SKM-1 treated with dmso at 0.1 percent for 144 hours (cell line): ENCODE measurements at regions not wholly inside any gene's neighbourhood (a gene's known extent, or its start where the extent isn't known, plus 50 kb on each side); places are given as distances from the start of the nearest gene placed in this dataset.

Experiments used
- DNase-seq: peaks from one replicate; lab custom pipeline; 2025; ENCODE audit not compliant: unreplicated experiment; lab: John Stamatoyannopoulos, UW

DNA sequence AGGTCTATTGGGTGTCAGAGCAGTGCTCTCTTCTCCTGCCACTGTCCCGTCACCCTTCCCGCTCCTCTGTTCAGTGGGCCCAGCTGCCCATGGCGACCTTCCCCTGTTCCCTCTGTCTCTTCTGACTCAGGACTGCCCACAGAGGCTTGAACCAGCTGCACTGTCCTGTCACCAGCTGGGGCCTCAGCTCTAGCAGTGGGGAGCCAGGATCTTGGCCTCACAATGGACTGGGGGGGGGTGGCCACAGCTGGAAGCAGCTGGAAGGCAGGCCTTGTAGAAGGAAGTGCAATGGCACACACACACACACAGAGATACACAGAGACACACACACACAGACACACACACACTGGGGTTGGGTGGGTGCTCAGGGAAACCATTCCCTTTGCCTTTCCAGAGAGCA is 114.0 kb upstream of the PJA1 start:
- DNase-seq = no peak

DNA sequence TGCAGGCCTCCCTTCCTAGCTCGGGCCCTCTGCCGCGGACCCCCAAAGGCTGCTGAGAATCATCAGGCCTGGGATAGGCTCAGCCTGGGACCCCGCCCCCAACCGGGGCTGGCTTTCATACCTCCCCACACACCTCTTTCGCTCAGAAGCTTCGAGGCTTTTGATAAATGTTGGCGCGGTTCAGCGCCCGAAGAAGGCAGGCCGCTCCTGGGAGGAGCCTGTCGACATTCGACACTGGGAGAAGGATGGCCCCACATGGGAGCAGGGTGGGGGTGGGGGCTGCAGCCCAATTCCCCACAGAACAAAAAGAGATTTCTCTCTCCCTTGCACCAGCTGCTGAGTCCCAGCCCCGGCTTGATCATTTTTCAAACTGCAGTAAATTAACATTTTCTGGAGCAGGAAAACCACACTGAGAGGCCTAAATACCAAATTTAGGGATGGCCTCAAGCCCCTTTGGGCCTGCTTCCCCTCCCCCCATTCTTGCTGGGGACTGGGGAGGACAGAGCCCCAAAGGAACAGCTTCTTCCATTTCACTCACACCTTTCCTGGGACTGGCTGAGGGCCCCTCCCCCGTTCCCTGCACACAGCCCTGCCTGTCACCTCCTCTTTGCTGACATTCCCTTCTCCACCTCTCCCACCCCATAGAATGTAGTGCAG is 112.9 kb upstream of the PJA1 start:
- DNase-seq = no peak

DNA sequence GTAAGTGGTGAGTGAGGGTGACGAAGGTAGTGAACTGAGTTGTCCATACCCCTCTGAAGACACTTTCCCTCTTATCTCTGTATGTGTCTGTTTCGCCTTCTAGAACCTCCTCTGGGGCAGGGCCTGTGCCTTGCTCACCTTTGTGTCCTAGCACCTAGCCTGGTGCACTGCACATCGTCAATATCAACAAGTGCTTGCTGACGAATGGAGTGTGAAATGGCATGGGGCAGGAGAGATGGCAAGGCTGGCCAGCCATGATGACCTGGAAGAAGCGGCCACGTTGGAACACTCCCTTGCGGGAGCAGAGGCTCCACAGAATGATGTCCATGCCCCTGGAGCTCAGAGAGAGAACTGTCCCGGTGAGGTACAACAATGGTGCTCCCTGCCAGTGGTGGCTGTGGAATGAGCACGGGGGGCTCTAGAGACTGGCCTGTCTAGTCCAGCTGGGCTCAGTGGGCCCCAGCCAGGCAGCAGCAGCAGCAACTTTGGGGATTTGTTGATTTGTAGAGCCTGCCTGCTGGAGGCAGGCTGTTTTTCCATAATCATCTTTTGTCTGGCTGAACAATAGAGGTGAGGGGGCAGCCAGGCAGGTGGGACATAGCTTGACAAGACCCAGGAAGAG is 112.2 kb upstream of the PJA1 start:
- no peak for DNase-seq

DNA sequence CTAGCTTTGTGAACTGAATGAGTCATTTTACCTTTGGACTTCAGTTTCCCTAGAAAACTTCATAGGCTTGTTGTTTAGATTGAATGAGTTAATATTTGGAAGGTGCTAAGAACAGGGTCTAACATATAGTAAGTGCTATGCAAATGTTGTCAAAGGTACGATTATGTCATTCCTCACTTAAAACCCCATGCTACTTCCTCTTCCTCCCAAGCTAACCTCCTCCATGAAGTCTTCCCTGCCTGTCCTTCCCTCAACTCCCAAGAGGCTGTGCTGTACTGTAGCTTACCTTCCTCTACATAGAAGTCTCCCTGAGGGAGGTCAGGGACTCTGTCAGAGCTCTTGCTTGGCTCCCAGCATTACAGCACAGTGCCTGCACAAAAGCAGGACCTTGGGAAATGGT is 103.4 kb upstream of the PJA1 start:
- DNase-seq = peak; percentile 36

DNA sequence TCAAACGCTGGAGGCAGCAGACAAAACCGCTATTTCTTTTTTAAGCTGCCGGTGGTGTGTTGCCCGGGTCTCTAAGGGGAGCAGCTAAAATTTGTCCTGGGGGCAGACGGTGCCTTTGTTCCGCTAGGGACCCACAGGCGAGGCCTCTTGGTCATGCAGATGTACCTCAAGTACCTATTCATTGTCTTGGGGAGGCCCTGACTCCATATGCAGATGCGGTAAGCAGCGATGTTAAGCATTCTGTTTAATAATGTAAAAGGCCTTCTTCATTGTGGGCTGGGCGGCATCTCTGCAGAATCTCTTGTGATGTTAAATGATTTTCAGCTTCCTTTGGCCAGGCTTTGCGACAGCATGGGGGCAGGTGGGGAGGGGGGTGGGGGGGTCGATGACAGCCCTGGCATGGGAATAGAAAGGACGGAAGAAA is 98.9 kb upstream of the PJA1 start:
- no peak for DNase-seq

DNA sequence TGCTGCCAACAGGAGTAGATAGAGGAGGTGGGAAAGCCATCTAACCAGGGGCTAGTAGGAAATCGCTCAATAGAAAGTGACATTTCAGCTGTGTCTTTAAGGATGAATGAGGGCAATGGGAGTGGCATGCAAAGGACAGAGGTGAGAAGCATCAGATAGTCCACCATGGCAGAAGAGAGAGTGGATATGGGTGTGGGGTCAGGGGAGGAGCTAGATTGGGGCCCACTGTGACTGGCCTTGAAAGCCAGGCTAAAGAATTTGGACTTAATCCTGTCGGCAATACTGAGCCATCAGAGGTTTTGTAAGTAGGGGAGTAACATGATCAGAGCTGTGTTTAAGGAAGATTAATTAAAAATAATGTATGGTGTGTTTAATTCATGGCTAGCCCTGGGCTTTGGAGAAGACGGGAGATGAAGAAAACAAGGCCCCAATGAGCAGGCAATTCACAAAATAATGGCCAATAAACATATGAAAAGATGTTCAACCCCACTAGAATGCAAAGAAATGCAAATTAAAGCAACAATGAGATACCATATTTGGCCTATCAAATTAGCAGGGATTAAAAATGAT is 98.1 kb upstream of the PJA1 start:
- DNase-seq = no peak

DNA sequence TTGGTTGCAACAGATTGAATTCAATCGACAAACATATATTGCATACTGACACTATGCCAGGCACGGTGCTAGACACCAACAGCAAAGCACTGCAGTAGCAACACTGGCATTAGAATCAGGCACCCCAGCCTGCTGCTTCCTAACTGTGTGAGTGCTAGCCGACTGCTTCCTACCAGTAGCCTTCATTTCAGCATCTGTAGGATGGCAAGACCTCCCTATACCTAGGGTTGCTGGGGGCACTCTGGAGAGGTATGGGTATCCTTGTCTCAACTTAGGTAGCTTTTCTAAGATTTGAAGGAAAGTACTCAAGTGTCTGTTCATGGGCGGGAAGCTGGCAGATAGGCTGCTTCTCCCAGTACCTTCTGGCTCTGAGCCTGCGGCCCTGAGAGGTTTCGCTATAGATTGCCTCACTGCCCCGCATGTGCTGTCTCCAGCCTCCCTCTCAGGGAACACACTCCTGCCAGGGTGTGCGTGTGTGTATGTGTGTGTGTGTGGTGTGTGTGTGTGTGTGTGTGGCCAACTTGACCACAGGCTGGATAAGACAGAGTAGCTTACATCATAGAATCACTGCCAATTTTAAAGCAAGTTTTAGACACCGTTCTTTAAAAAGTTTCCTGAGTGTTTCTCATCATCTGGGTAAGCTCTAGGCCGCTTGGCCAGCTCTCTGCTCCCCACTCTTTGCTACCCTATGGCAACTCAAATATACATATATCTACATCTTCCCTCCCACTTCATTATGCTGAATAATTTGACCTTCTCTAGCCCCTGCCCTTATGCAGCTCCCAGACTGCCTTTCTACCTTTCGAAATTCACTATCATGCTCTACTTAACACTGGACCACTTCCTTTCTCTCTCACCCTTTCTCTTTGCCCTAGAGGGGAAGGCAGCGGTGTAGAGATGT is 97.0 kb upstream of the PJA1 start:
- no peak for DNase-seq

DNA sequence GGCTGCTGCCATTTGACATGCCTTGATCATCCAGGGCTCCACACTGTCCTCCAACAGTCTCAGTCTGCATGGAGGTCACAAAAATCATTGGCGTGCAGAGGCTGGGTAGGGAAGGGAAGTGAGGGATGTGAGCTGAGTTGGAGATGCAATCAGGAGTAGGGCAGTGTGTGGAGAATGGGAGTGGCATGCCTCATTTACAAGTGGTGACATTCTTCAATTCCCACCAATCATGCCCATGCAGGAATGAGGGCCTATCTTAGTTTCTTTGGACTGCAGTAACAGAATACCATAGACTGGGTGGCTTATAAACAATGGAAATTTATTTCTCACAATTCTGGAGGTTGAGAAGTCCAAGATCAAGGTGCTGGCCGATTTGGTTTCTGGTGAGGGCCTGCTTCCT is 94.9 kb upstream of the PJA1 start:
- DNase-seq = no peak

DNA sequence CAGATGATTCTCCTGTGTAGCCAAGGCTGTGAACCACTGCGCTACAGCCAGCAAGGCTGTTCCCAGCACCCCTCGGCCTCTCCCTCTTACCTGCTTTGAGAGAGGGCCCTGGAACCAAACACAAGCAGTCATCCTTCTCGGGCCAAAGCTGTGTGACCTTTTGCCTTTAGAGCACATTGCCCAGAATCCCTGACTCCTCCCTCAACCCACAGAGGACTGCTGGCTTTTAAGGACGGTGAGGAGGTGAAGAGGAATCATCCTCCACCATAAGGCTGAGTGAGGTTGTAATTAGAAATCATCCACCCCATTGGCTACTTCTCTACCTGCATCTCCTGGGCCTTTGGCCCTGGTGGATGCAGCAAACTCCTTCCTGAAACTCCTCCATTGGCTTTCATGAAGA is 93.6 kb upstream of the PJA1 start:
- no peak for DNase-seq

DNA sequence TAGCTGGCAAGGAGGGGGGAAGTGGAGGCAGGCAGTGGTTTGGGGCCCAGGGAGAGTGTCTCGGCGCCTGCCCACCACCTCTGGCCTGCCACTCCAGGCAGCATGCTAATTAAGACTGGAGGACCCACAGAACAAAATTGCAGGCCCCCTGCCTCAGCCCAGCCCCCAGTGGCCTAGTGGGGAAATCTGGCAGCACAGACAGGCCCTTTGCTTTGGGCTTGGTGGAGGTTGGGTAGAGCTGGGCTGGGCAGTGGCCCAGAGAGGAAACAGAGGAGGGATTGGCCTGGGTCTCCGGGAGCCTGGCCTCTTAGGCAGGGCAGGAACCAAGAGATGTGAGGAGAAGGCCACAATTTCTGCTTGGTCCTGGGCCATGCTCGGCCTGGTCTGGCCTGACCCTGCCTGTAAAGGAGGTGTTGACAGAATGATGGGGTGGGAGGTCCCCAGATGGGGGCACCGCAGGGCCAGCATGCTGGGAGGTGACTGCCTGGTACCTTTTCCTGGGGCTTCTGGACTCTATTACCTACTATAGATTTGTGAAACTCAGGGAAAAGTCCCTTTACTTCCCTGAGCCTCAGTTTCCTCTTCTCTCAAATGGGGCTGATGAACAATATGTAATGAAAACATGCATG is 92.4 kb upstream of the PJA1 start:
- no peak for DNase-seq

DNA sequence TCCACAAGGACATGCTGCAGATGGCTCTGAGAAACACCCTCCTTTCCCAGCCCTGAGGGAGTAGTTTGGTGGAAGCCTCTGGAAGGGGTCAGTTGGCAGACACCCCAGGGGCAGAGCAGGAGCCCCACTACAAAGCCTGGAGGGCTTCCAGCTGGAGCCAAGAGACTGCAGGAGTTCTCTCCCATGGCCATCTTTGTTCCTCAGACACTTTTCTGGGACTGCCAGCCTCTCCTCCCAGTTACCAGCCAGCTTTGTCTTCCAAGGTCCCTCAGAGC is 91.0 kb upstream of the PJA1 start:
- no peak for DNase-seq

DNA sequence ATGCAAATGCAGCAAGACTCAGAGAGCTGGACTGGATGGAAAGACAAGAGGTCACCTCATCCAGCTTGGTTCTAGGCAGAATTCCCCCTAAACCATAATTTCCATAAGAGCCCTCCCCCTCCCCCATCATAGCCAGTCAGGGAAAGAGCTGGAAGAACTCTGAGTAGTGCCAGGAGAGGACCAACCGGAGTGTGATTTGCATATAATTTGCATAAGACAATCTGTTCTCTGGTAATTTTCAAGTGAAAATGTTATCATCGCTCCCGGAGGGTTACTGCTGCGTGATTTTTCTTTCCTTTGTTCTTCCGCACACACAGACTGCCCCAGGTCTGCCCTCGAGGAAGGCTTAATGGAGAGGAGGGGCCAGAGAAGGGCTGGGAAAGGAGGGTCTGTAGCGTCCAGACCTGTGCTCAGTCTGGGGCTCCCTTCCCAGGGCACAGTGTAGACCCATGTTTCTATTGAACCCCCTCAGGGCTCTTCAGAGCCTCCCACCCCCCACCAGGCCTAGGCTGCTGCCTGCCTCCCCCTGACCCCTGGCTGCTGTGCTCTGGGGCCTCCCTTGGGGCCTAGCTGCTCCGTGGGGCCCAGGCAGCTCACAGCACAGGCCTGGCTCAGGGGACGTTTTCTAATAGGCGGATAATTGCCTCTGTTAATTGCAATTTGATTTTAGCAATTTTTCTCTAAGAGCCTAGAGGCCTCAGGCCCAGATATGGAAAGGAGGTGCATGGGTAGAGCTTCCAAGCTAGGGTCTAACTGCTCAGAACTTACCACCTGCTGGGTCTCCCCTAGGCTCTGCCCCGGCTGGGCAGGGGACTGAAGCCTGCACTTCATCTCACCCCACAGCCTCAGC is 90.4 kb upstream of the PJA1 start:
- no peak for DNase-seq

DNA sequence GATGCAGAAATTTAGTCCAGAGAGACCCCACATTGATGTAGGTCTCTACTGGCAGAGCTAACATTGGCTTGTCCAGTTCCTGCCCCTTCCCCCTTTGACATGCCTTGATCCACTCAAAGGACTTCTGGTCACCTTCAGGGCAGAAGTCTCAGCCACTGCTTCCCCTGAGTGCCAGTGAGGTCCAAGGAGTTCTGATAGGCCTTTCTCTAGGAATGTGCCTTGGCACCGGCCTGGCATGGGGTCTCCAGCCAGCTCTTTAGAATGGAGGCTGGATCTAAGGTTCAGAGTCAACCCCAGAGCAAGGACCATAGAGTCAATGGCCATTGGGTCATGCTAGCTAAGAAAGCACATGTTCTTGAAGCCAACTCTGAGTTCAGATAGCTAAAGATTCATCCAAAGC is 88.6 kb upstream of the PJA1 start:
- no peak for DNase-seq

DNA sequence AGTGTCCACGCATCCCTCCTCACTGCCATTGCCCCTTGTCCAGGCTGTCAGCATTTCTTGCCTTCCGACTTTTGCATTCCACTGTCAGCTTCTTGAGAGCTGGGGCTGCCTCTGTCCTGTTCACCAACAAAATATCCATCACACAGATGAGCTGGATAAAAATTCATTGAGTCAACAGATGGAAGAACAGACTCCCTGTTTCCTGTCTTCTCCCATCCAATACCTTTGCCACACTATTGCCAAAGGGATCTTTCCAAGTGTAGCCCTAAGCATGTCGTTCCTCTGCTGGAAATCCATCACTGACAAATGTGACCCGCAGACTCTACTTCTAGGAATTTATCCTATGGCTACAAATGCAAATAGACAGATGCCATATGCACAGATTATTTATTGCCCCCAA is 78.0 kb upstream of the PJA1 start:
- no peak for DNase-seq

DNA sequence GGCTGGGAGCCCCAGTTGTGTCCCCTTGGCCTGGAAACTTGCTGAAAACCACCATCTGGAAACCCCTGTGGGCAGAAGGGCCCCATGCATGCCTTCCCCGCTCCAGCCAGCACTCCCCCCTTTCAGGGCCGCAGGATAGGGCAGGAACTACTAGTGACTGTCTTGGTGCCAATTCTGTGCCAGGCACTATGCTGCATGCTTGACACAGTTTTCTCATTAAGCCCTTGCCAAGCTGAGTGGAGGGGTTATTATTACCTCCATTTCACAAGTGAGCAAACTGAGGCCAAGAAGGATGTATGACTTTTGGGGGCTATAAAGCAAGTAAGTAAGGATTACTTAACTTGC is 73.6 kb upstream of the PJA1 start:
- DNase-seq = no peak

DNA sequence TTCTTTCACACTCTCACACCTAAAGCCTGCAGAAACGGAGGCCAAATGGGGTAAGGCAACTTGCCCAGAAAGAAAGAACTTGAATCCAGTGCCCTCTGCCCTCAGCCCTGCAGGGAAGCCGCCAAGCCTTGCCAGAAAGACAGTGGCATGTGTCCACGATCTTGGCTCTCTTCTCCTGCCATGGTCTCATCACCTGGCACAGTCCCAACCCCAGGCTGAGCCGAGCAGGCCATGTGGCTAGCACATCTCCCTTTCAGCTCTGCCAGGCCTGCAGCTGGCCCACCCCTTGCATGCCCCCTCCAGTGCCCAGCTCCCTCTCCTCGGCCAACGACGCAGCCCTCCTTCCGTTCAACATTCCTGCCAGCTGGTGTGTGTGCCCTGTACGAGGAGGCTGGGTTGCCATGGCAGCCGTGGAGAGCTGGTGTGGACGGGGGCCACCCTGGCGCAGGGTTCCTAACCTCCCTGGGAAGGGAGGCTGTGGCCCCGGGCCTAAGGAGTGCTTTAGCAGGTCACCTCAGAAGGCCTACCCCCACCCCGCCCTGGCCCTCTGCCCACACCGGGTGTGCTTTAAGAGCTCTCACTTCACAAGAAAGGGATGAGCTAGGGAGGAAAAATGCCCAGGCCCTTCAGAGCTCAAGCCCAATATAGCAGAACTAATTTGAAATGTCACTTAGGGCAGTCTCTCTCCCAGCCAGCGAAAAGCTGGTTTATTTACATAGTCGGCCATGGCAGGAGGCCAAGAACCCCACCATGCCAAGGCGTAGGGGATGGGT is 73.0 kb upstream of the PJA1 start:
- no peak for DNase-seq

DNA sequence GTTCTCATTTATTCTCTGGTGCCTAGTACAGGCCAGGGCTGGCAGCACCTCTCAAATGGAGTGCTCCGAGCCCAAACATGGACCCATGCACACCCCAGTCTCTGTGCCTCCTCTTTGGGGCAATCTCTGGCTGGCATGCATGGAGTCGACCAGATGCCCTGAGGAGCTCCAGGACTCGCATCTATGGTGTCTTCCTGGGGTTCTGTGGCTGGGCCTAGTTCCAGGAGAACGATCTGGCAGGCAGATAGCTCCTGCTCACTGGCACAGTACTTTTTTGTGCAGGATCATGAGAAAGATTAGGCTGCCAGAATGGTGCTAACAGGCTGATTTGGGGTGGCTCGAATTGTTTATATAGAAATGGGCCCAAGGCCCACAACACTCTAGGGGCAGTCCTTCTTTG is 72.0 kb upstream of the PJA1 start:
- DNase-seq = no peak

DNA sequence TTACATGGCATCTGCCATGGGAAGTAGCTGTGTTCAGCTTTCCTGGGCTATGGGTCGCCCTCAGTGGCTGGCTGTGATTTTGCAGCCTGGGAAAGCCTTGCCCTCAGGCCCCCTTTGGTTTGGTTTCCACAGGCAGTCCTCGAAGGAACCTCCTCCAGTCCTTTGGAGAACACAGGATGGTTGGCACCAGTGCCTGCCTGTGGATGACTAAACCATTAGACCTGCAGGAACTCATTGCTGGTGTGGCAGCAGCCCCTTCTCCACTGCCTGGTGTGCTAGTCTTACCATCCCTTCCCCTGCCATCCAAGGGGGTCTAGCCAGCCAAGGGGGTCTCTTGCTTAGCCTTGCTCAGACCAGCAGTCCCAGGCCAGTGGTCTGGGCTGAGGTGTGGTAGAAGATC is 71.4 kb upstream of the PJA1 start:
- DNase-seq = no peak

DNA sequence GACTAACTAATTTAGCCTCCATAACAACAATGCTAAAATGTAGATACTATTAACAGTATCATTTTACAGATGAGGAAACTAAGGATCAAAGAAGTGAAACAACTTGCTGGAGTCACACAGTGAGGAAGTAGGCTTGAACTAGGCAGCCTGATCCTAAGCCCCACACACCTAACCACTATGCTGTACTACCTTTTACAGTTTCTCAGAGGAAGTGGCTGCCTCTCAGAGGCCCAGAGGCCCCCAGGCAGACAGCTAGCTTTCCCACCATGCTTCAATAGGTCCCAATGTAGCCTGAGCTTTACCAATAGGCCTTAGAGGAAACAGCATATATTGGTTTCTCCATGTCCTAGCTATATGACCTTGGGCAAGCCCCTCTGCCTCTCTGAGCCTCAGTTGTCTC is 69.4 kb upstream of the PJA1 start:
- DNase-seq = no peak

DNA sequence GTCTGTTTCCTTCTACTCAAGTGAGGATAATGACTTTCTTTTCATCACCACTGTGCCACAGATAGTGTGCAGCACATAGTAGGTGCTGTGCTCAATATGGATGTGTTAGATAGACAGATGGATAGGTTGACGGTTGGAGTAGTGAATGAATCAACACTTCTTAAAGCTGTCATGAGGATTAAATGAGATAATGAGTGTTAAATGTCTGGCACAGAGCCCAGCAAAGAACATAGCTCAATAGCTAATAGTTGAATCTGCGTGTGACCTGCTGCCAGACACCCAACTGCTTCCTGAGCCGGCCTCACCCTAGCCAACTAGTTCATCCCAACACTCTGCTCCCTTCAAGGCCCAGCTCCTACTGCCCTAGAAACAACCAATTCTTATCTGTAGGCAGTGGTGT is 67.7 kb upstream of the PJA1 start:
- no peak for DNase-seq
